CD4-positive, alpha-beta T cell (primary cell): ENCODE measurements at regions not wholly inside any gene's neighbourhood (a gene's known extent, or its start where the extent isn't known, plus 50 kb on each side); places are given as distances from the start of the nearest gene placed in this dataset.

ENCODE experiments used
- ATAC-seq: fragments of 200-7000 bp; cut with Tn5 transposase; one replicate; pipeline ENCODE4 v1.10.0; 2022; ENCODE audit warnings: mild to moderate bottlenecking; ENCODE audit not compliant: poor library complexity
- CTCF ChIA-PET: fragments of 350-600 bp; sonication (Branson Sonifier 250); formaldehyde crosslinking; loops from one replicate; lab custom pipeline; 2021; ENCODE audit warnings: antibody characterized with exemption, inconsistent platforms; lab: Charles Lee
- POLR2A ChIA-PET: fragments of 350-600 bp; sonication (Branson Sonifier 250); formaldehyde crosslinking; loops from one replicate; lab custom pipeline; 2021; ENCODE audit warnings: antibody characterized with exemption, inconsistent platforms; lab: Charles Lee
- DNase-seq, 14 experiments: peaks; one replicate each; pipeline ENCODE4 v3.0.0-alpha.2; 2013 to 2020; ENCODE audit warnings: mixed read lengths in 2 of 14
- H3K27ac ChIP-seq, 2 donors: one replicate each; pipeline versions ENCODE4 v1.5.1 to v1.7.0; 2013; ENCODE audit warnings: low read length in 2 of 2, low read depth in 1 of 2, mild to moderate bottlenecking in 1 of 2
- H3K27me3 ChIP-seq, 2 experiments: 1 replicate in 1 of 2; 2 replicates in 1 of 2; pipeline versions ENCODE4 v1.6.1 to v1.7.0; 2013; ENCODE audit warnings: low read length in 2 of 2, control low read depth in 1 of 2, mild to moderate bottlenecking in 1 of 2, moderate library complexity in 1 of 2; ENCODE audit not compliant: insufficient read depth in 2 of 2, control insufficient read depth in 1 of 2
- H3K36me3 ChIP-seq: one replicate; pipeline ENCODE4 v1.6.1; 2013; ENCODE audit warnings: low read length, control low read depth; ENCODE audit not compliant: insufficient read depth
- H3K4me1 ChIP-seq: one replicate; pipeline ENCODE4 v1.6.1; 2013; ENCODE audit warnings: low read length, control low read depth; ENCODE audit not compliant: insufficient read depth
- H3K4me3 ChIP-seq: one replicate; pipeline ENCODE4 v1.5.1; 2013; ENCODE audit warnings: mild to moderate bottlenecking, low read length, moderate library complexity
- H3K9me3 ChIP-seq, 2 experiments: 1 replicate in 1 of 2; 2 replicates in 1 of 2; pipeline versions ENCODE4 v1.6.1 to v1.7.0; 2013; ENCODE audit warnings: low read length in 2 of 2, mild to moderate bottlenecking in 2 of 2, control low read depth in 1 of 2, moderate library complexity in 1 of 2; ENCODE audit not compliant: control insufficient read depth in 1 of 2, insufficient read depth in 1 of 2
- H3K27ac Mint-ChIP-seq: one replicate; pipeline ENCODE4 v1.8.0; 2020; ENCODE audit warnings: mixed read lengths
- H3K27me3 Mint-ChIP-seq: one replicate; pipeline ENCODE4 v1.8.0; 2021; ENCODE audit warnings: mixed read lengths
- H3K36me3 Mint-ChIP-seq: one replicate; pipeline ENCODE4 v1.8.0; 2021; ENCODE audit warnings: low read depth, mixed read lengths
- H3K4me1 Mint-ChIP-seq: one replicate; pipeline ENCODE4 v1.8.0; 2021; ENCODE audit warnings: low read depth, mixed read lengths
- H3K4me3 Mint-ChIP-seq: one replicate; pipeline ENCODE4 v1.8.0; 2020; ENCODE audit warnings: mild to moderate bottlenecking, mixed read lengths
- H3K9me3 Mint-ChIP-seq: one replicate; pipeline ENCODE4 v1.8.0; 2020; ENCODE audit warnings: mixed read lengths
- intact Hi-C, 2 experiments: fragments of 100-400 bp; cut with DNase I in 1 of 2; cut with micrococcal nuclease in 1 of 2; formaldehyde crosslinking; loops; one replicate each; pipeline versions ENCODE4 v1.15.1 to v1.9.0; 2023 to 2025; cut with DNase I, micrococcal nuclease
- TF ChIP-seq, protein P1 (sequence below): fragments of 200-600 bp; IDR thresholded peaks from one replicate; pipeline ENCODE4 v1.8.0; 2022; ENCODE audit warnings: antibody characterized with exemption, mild to moderate bottlenecking

DNA sequence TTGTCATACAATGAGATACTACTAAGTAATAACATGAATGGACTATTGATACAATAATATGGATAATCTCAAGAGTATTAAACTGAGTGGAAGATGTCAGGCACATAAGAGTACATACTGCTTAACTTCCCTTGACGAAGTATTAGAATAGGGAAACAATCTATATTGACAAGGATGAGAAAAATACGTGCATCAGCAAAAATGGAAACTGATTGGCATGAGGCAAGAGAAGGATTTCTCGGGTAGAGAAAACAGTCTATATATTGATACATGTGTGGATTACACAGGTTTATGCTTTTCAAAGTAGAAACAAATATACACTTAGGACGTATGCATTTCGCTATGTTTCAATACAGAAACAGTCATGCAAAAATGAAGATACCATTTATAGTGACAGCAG is 57.4 kb downstream of the PRR20E start:
- Mint-ChIP-seq H3K36me3 (no peaks in the 10 kb centered on the region), H3K9me3 (peaks cover 10% of the 10 kb centered on the region), H3K27me3 (no peaks in the 10 kb centered on the region), H3K4me1 (no peaks in the 10 kb centered on the region), H3K27ac (no peak overlapping the region), H3K4me3 (no peak overlapping the region)
- no peak for DNase-seq
- ChIA-PET POLR2A (no interaction called here), CTCF (no interaction called here)
- Histone ChIP-seq H3K36me3 (no peaks in the 10 kb centered on the region), H3K4me1 (no peaks in the 10 kb centered on the region), H3K27ac (no peak overlapping the region), H3K9me3 (peaks cover 0 to 4% of the 10 kb centered on the region in 2 experiments), H3K4me3 (no peak overlapping the region), H3K27me3 (no peaks in the 10 kb centered on the region)
- no peak for ATAC-seq
- intact Hi-C loops, result no loop called here
- TF ChIP-seq, protein P1, sequence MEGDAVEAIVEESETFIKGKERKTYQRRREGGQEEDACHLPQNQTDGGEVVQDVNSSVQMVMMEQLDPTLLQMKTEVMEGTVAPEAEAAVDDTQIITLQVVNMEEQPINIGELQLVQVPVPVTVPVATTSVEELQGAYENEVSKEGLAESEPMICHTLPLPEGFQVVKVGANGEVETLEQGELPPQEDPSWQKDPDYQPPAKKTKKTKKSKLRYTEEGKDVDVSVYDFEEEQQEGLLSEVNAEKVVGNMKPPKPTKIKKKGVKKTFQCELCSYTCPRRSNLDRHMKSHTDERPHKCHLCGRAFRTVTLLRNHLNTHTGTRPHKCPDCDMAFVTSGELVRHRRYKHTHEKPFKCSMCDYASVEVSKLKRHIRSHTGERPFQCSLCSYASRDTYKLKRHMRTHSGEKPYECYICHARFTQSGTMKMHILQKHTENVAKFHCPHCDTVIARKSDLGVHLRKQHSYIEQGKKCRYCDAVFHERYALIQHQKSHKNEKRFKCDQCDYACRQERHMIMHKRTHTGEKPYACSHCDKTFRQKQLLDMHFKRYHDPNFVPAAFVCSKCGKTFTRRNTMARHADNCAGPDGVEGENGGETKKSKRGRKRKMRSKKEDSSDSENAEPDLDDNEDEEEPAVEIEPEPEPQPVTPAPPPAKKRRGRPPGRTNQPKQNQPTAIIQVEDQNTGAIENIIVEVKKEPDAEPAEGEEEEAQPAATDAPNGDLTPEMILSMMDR, result no peak

DNA sequence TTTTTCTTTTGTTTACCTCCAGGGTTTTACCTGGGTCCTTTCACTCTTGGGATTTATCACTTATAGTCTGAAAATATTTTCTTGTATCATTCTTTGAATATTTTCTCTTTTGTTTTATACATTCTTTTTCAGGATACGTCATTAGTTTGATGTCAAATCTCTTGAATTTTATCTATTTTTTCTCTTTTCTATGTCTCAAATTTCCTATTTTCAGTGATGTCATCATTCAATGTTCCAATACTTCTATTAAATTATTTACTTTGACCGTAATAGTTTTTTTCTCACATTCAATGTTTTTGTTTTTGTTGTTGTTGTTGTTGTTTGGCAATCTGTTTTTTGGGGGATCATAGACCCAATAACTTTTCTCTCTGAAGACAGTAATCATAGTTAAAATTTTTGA is 83.5 kb downstream of the PRR20E start:
- Histone ChIP-seq H3K27me3 (no peaks in the 10 kb centered on the region), H3K27ac (no peak overlapping the region), H3K4me1 (no peaks in the 10 kb centered on the region), H3K9me3 (peaks cover 0 to 3% of the 10 kb centered on the region in 2 experiments), H3K36me3 (no peaks in the 10 kb centered on the region), H3K4me3 (no peak overlapping the region)
- TF ChIP-seq, protein P1, result no peak
- DNase-seq (no peak), ATAC-seq (no peak)
- H3K4me1 Mint-ChIP-seq, result no peaks in the 10 kb centered on the region
- no peaks in the 10 kb centered on the region for H3K27me3 Mint-ChIP-seq
- H3K36me3 Mint-ChIP-seq, result no peaks in the 10 kb centered on the region
- H3K4me3 Mint-ChIP-seq, result no peak overlapping the region
- ChIA-PET CTCF (no interaction called here), POLR2A (no interaction called here)
- peaks cover 8% of the 10 kb centered on the region for H3K9me3 Mint-ChIP-seq
- H3K27ac Mint-ChIP-seq, result no peak overlapping the region
- intact Hi-C loops, result no loop called here

DNA sequence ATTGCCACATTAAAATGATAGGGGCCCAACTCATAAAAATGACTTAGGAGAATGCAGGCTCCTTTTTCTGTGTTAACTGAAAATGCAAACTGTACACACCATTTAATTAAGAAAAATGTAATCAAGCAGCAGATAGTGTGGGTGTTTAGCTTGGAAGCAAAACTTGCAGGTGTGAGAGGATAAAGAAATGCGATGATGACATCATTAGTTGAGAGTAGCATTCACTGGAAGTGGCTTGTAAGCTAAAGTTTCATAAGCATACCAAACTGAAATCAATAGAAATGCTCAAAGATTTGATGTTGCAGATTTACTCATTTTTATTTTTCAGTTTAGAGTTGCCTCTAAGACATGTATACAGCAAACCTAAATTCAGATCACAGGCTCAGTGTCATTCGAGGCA is 86.6 kb downstream of the PRR20E start:
- no peaks in the 10 kb centered on the region for H3K36me3 ChIP-seq
- no peak overlapping the region for H3K4me3 ChIP-seq
- no peaks in the 10 kb centered on the region for H3K27me3 ChIP-seq
- TF ChIP-seq, protein P1, result no peak
- no peaks in the 10 kb centered on the region for H3K4me1 Mint-ChIP-seq
- no peaks in the 10 kb centered on the region for H3K4me1 ChIP-seq
- ChIA-PET CTCF (no interaction called here), POLR2A (no interaction called here)
- ATAC-seq (no peak), DNase-seq (no peak)
- H3K36me3 Mint-ChIP-seq, result no peaks in the 10 kb centered on the region
- no peak overlapping the region for H3K27ac ChIP-seq
- H3K27ac Mint-ChIP-seq, result no peak overlapping the region
- H3K9me3 ChIP-seq, result no peaks in the 10 kb centered on the region
- H3K27me3 Mint-ChIP-seq, result no peaks in the 10 kb centered on the region
- peaks cover 11% of the 10 kb centered on the region for H3K9me3 Mint-ChIP-seq
- intact Hi-C loops, result no loop called here
- H3K4me3 Mint-ChIP-seq, result no peak overlapping the region
